HepG2 (cell line): ENCODE measurements at regions not wholly inside any gene's neighbourhood (a gene's known extent, or its start where the extent isn't known, plus 50 kb on each side); places are given as distances from the start of the nearest gene placed in this dataset.
"Not testable (repeated sequence)": the region's sequence is repeated elsewhere in the genome, so short reads cannot be mapped to it uniquely, and the experiment has no call there.

Experiments used
- ELF1 ChIP-seq: sonication (generic); formaldehyde crosslinking; IDR thresholded peaks from 2 replicates; pipeline ENCODE4 v1.4.0; 2020; ENCODE audit warnings: missing genetic modification reagents
- TCF12 ChIP-seq, 2 experiments: fragments of 450-650 bp in 1 of 2; sonication (generic) in 1 of 2; formaldehyde crosslinking in 1 of 2; IDR thresholded peaks; 2 replicates each; pipeline versions ENCODE4 v1.6.1 to v1.8.0; 2017 to 2022; ENCODE audit warnings: antibody characterized with exemption in 1 of 2, mild to moderate bottlenecking in 1 of 2, missing genetic modification reagents in 1 of 2, moderate library complexity in 1 of 2
- TF ChIP-seq, protein P1 (sequence below): sonication (generic); formaldehyde crosslinking; IDR thresholded peaks from 2 replicates; pipeline ENCODE4 v1.8.0; 2022; ENCODE audit warnings: mild to moderate bottlenecking, missing genetic modification reagents
- TF ChIP-seq, protein P2 (sequence below): sonication (generic); formaldehyde crosslinking; IDR thresholded peaks from 2 replicates; pipeline ENCODE4 v1.5.1; 2020; ENCODE audit warnings: mild to moderate bottlenecking, missing genetic modification reagents
- TF ChIP-seq, protein P3 (sequence below): sonication (generic); formaldehyde crosslinking; IDR thresholded peaks from 2 replicates; pipeline ENCODE4 v1.5.0; 2020; ENCODE audit warnings: mild to moderate bottlenecking, missing genetic modification reagents, moderate library complexity

DNA sequence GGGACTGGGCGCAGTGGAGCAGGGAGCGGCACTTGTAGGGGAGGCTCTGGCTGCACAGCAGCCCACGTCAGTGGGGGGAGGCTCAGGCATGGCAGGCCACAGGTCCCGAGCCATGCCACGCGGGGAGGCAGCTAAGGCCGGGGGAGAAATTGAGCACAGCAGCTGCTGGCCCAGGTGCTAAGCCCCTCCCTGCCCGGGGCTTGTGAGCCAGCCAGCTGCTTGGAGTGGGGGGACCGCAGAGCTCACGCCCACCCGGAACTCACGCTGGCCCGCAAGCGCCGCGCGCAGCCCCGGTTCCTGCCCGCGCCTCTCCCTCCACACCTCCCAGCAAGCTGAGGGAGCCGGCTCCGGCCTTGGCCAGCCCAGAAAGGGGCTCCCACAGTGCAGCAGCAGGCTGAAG is 193.5 kb upstream of the DNAJC19 start:
- TF ChIP-seq, protein P1, sequence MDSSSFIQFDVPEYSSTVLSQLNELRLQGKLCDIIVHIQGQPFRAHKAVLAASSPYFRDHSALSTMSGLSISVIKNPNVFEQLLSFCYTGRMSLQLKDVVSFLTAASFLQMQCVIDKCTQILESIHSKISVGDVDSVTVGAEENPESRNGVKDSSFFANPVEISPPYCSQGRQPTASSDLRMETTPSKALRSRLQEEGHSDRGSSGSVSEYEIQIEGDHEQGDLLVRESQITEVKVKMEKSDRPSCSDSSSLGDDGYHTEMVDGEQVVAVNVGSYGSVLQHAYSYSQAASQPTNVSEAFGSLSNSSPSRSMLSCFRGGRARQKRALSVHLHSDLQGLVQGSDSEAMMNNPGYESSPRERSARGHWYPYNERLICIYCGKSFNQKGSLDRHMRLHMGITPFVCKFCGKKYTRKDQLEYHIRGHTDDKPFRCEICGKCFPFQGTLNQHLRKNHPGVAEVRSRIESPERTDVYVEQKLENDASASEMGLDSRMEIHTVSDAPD (CRISPR knock-in tag), result not testable (repeated sequence)
- TF ChIP-seq TCF12 (IDR thresholded peaks at IDR 0.05); TCF12 (CRISPR knock-in tag; IDR thresholded peaks at IDR 0.05); ELF1 (CRISPR knock-in tag): not testable (repeated sequence)
- TF ChIP-seq, protein P2, sequence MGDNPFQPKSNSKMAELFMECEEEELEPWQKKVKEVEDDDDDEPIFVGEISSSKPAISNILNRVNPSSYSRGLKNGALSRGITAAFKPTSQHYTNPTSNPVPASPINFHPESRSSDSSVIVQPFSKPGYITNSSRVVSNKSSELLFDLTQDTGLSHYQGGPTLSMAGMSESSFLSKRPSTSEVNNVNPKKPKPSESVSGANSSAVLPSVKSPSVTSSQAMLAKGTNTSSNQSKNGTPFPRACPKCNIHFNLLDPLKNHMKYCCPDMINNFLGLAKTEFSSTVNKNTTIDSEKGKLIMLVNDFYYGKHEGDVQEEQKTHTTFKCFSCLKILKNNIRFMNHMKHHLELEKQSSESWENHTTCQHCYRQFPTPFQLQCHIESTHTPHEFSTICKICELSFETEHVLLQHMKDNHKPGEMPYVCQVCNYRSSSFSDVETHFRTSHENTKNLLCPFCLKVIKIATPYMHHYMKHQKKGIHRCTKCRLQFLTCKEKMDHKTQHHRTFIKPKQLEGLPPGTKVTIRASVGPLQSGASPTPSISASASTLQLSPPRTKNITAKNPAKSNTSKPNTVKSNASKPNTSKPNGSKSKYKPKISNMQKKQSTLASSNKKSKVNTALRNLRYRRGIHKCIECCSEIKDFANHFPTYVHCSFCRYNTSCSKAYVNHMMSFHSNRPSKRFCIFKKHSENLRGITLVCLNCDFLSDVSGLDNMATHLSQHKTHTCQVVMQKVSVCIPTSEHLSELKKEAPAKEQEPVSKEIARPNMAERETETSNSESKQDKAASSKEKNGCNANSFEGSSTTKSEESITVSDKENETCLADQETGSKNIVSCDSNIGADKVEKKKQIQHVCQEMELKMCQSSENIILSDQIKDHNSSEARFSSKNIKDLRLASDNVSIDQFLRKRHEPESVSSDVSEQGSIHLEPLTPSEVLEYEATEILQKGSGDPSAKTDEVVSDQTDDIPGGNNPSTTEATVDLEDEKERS (CRISPR knock-in tag), result not testable (repeated sequence)
- TF ChIP-seq, protein P3, sequence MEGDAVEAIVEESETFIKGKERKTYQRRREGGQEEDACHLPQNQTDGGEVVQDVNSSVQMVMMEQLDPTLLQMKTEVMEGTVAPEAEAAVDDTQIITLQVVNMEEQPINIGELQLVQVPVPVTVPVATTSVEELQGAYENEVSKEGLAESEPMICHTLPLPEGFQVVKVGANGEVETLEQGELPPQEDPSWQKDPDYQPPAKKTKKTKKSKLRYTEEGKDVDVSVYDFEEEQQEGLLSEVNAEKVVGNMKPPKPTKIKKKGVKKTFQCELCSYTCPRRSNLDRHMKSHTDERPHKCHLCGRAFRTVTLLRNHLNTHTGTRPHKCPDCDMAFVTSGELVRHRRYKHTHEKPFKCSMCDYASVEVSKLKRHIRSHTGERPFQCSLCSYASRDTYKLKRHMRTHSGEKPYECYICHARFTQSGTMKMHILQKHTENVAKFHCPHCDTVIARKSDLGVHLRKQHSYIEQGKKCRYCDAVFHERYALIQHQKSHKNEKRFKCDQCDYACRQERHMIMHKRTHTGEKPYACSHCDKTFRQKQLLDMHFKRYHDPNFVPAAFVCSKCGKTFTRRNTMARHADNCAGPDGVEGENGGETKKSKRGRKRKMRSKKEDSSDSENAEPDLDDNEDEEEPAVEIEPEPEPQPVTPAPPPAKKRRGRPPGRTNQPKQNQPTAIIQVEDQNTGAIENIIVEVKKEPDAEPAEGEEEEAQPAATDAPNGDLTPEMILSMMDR (CRISPR knock-in tag), result not testable (repeated sequence)
